SK-N-SH treated with all-trans-retinoic acid at 6 μM for 48 hours (cell line): ENCODE measurements at regions not wholly inside any gene's neighbourhood (a gene's known extent, or its start where the extent isn't known, plus 50 kb on each side); places are given as distances from the start of the nearest gene placed in this dataset.

Experiments
- ATAC-seq: fragments of 200-7000 bp; cut with Tn5 transposase; 3 replicates; pipeline ENCODE4 v1.9.1; 2020; ENCODE audit warnings: mild to moderate bottlenecking, moderate library complexity
- ARNTL ChIP-seq: fragments of 450-650 bp; formaldehyde crosslinking; IDR thresholded peaks from 2 replicates; pipeline ENCODE4 v1.5.0; 2020; ENCODE audit warnings: low read depth, mild to moderate bottlenecking, moderate library complexity, borderline replicate concordance
- BACH2 ChIP-seq: fragments of 250-450 bp; sonication (Bioruptor Pico); IDR thresholded peaks from 2 replicates; pipeline ENCODE4 v1.9.0; 2021; ENCODE audit warnings: mild to moderate bottlenecking, borderline replicate concordance
- CSDC2 ChIP-seq: fragments of 250-450 bp; sonication (Bioruptor Pico); IDR thresholded peaks from 2 replicates; pipeline ENCODE4 v1.5.0; 2020; ENCODE audit warnings: mild to moderate bottlenecking, moderate library complexity
- GLIS3 ChIP-seq: fragments of 250-450 bp; sonication (Bioruptor Pico); IDR thresholded peaks from 2 replicates; pipeline ENCODE4 v1.5.0; 2020; ENCODE audit warnings: mild to moderate bottlenecking, moderate library complexity
- ISL1 ChIP-seq: fragments of 250-450 bp; sonication (Bioruptor Pico); IDR thresholded peaks from 2 replicates; pipeline ENCODE4 v2.1.2; 2022; ENCODE audit warnings: mild to moderate bottlenecking, moderate library complexity
- OSR1 ChIP-seq: fragments of 250-450 bp; sonication (Bioruptor Pico); IDR thresholded peaks from 2 replicates; pipeline ENCODE4 v1.8.0; 2022; ENCODE audit warnings: moderate library complexity, mild to moderate bottlenecking, inconsistent platforms
- POU6F1 ChIP-seq: fragments of 250-450 bp; sonication (Bioruptor Pico); IDR thresholded peaks from 2 replicates; pipeline ENCODE4 v1.8.0; 2021; ENCODE audit warnings: low read depth, mild to moderate bottlenecking, moderate library complexity, borderline replicate concordance
- PPARA ChIP-seq: fragments of 250-450 bp; sonication (Bioruptor Pico); IDR thresholded peaks from 2 replicates; pipeline ENCODE4 v1.5.0; 2020; ENCODE audit warnings: mild to moderate bottlenecking, borderline replicate concordance
- RARB ChIP-seq: fragments of 250-450 bp; sonication (Bioruptor Pico); IDR thresholded peaks from 2 replicates; pipeline ENCODE4 v1.8.0; 2021; ENCODE audit warnings: mild to moderate bottlenecking, moderate library complexity
- SNAI2 ChIP-seq: fragments of 250-450 bp; sonication (Bioruptor Pico); IDR thresholded peaks from 2 replicates; pipeline ENCODE4 v1.5.0; 2020; ENCODE audit warnings: mild to moderate bottlenecking, moderate library complexity
- TCF4 ChIP-seq: fragments of 250-450 bp; sonication (Bioruptor Pico); IDR thresholded peaks from 2 replicates; pipeline ENCODE4 v1.8.0; 2021; ENCODE audit warnings: mild to moderate bottlenecking, moderate library complexity, borderline replicate concordance
- TOX ChIP-seq: fragments of 250-450 bp; sonication (Bioruptor Pico); IDR thresholded peaks from 2 replicates; pipeline ENCODE4 v1.8.0; 2021; ENCODE audit warnings: mild to moderate bottlenecking, moderate library complexity, borderline replicate concordance
- TSHZ2 ChIP-seq: fragments of 250-450 bp; sonication (Bioruptor Pico); IDR thresholded peaks from 2 replicates; pipeline ENCODE4 v1.5.0; 2020; ENCODE audit warnings: mild to moderate bottlenecking, moderate library complexity
- ZC3H10 ChIP-seq: fragments of 250-450 bp; sonication (Bioruptor Pico); IDR thresholded peaks from 2 replicates; pipeline ENCODE4 v1.5.1; 2021; ENCODE audit warnings: mild to moderate bottlenecking, moderate library complexity
- ZFP3 ChIP-seq: fragments of 250-450 bp; sonication (Bioruptor Pico); IDR thresholded peaks from 2 replicates; pipeline ENCODE4 v1.5.0; 2020; ENCODE audit warnings: mild to moderate bottlenecking, moderate library complexity
- ZFP30 ChIP-seq: fragments of 450-650 bp; formaldehyde crosslinking; IDR thresholded peaks from 2 replicates; pipeline ENCODE4 v1.5.0; 2022; ENCODE audit warnings: mild to moderate bottlenecking, moderate library complexity
- ZNF565 ChIP-seq: fragments of 450-650 bp; formaldehyde crosslinking; conservative IDR thresholded peaks from 2 replicates; pipeline ENCODE4 v1.5.0; 2020; ENCODE audit warnings: low read depth, mild to moderate bottlenecking, moderate library complexity
- ZNF70 ChIP-seq: fragments of 450-650 bp; formaldehyde crosslinking; IDR thresholded peaks from 2 replicates; pipeline ENCODE4 v1.5.0; 2020; ENCODE audit warnings: mild to moderate bottlenecking, moderate library complexity
- TF ChIP-seq, protein P1 (sequence below): fragments of 250-450 bp; sonication (Bioruptor Pico); IDR thresholded peaks from 2 replicates; pipeline ENCODE4 v1.5.1; 2021; ENCODE audit warnings: mild to moderate bottlenecking, moderate library complexity
- TF ChIP-seq, protein P2 (sequence below): fragments of 250-450 bp; sonication (Bioruptor Pico); IDR thresholded peaks from 2 replicates; pipeline ENCODE4 v1.5.1; 2020; ENCODE audit warnings: low read depth, mild to moderate bottlenecking, moderate library complexity

- TF ChIP-seq, protein P1, sequence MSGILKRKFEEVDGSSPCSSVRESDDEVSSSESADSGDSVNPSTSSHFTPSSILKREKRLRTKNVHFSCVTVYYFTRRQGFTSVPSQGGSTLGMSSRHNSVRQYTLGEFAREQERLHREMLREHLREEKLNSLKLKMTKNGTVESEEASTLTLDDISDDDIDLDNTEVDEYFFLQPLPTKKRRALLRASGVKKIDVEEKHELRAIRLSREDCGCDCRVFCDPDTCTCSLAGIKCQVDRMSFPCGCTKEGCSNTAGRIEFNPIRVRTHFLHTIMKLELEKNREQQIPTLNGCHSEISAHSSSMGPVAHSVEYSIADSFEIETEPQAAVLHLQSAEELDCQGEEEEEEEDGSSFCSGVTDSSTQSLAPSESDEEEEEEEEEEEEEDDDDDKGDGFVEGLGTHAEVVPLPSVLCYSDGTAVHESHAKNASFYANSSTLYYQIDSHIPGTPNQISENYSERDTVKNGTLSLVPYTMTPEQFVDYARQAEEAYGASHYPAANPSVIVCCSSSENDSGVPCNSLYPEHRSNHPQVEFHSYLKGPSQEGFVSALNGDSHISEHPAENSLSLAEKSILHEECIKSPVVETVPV (CRISPR knock-in tag): no peak
- no peak for TF ChIP-seq TCF4
- no peak for TF ChIP-seq PPARA (CRISPR knock-in tag)
- no peak for TF ChIP-seq ZNF70
- TF ChIP-seq OSR1 (CRISPR knock-in tag): no peak
- no peak for TF ChIP-seq ZFP3 (CRISPR knock-in tag)
- no peak for TF ChIP-seq ZC3H10
- no peak for TF ChIP-seq TOX
- no peak for TF ChIP-seq ZNF565 (CRISPR knock-in tag)
- TF ChIP-seq CSDC2: no peak
- TF ChIP-seq RARB (CRISPR knock-in tag): no peak
Measured at GRCh38 chr16:79370736-79371135, 229.8 kb downstream of the MAF start (continued).

- ATAC-seq: no peak
- TF ChIP-seq OSR1 (CRISPR knock-in tag): no peak
- no peak for TF ChIP-seq RARB (CRISPR knock-in tag)
- no peak for TF ChIP-seq ISL1 (CRISPR knock-in tag)
Measured at GRCh38 chr16:79369796-79370195, 230.7 kb downstream of the MAF start.

- no peak for TF ChIP-seq GLIS3
- ATAC-seq: no peak
Measured at GRCh38 chr16:79367822-79368221, 232.7 kb downstream of the MAF start.

DNA sequence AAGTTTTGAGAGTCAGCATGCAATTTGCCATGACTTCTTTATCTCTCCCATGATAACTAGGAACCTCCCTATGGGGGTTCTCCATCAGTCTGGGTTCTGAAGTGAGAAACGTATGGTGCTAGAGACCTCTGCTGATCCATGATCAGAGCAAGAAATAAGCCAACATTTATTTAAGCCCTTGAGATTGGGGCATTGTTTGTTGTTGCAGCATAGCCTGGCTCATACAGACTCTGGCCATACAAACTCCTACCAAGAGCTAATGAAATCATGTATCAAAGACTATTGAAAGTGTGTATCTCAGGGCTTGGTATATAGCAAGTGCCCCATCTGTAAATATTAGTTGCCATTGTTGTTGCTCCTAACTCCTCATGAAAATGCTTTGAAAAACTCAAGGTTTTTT is 233.9 kb downstream of the MAF start:
- no peak for TF ChIP-seq ZFP30 (CRISPR knock-in tag)
- no peak for TF ChIP-seq OSR1 (CRISPR knock-in tag)
- no peak for TF ChIP-seq GLIS3
- no peak for TF ChIP-seq PPARA (CRISPR knock-in tag)
- no peak for TF ChIP-seq TOX
- no peak for TF ChIP-seq ZFP3 (CRISPR knock-in tag)
- TF ChIP-seq RARB (CRISPR knock-in tag): no peak
- no peak for TF ChIP-seq CSDC2
- TF ChIP-seq ZNF70: no peak
- no peak for TF ChIP-seq SNAI2 (CRISPR knock-in tag)
- TF ChIP-seq ARNTL: no peak
- TF ChIP-seq, protein P2, sequence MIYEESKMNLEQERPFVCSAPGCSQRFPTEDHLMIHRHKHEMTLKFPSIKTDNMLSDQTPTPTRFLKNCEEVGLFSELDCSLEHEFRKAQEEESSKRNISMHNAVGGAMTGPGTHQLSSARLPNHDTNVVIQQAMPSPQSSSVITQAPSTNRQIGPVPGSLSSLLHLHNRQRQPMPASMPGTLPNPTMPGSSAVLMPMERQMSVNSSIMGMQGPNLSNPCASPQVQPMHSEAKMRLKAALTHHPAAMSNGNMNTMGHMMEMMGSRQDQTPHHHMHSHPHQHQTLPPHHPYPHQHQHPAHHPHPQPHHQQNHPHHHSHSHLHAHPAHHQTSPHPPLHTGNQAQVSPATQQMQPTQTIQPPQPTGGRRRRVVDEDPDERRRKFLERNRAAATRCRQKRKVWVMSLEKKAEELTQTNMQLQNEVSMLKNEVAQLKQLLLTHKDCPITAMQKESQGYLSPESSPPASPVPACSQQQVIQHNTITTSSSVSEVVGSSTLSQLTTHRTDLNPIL (CRISPR knock-in tag): no peak
- TF ChIP-seq ISL1 (CRISPR knock-in tag): no peak
- no peak for TF ChIP-seq POU6F1 (CRISPR knock-in tag)
- TF ChIP-seq BACH2 (CRISPR knock-in tag): no peak
- TF ChIP-seq TCF4: no peak
- TF ChIP-seq TSHZ2: no peak
- no peak for ATAC-seq

DNA sequence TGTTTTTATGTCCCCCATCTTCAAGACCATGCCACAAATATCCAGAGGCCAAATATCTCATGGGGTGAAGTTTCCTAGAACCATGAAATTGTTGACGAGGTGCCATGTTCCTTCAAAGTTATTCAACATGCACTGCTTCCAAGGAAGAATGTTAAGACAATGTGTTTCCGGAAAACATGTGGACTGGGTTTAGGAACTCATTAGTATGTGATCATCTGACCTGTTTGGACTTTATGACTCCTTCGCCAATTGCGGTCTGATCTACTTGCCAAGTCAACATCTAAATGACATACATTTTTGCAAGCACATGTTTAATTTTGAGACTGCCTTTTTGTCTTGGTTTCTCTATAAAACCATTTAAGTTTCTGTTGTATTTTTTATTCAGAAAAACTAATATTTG is 234.8 kb downstream of the MAF start:
- no peak for ATAC-seq
- no peak for TF ChIP-seq BACH2 (CRISPR knock-in tag)
- TF ChIP-seq ARNTL: no peak

GRCh38 chr16:79363484-79363883 is 237.1 kb downstream of the MAF start:
- ATAC-seq: no peak
- TF ChIP-seq RARB (CRISPR knock-in tag) (no peak), ISL1 (CRISPR knock-in tag) (no peak), OSR1 (CRISPR knock-in tag) (no peak), POU6F1 (CRISPR knock-in tag) (no peak), TOX (no peak)
